GM18861 (cell line): ENCODE measurements at regions not wholly inside any gene's neighbourhood (a gene's known extent, or its start where the extent isn't known, plus 50 kb on each side); places are given as distances from the start of the nearest gene placed in this dataset.

Experiments used
- ATAC-seq: cut with Tn5 transposase; IDR thresholded peaks from one replicate; pipeline ENCODE4 v1.9.1; 2021; ENCODE audit not compliant: unreplicated experiment

DNA sequence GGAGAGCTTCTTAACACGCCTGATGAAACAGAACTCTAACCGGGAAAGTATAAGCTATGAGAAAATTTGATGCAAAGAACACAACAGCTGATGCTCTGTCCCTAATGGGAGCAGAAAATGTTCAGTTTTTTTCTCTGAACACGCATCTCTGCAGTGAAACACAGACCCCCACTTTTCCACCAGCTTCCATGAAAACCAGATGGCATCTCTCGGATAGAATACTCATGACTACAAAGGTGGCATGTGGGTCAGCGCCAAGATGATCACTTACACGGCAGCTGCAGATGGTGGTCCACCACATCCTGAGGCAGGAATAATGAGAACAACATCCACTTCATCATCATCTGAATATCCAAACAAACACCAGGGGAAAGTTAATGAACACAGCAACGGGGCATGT is 85.2 kb upstream of the CNR1 start:
- no peak for ATAC-seq

DNA sequence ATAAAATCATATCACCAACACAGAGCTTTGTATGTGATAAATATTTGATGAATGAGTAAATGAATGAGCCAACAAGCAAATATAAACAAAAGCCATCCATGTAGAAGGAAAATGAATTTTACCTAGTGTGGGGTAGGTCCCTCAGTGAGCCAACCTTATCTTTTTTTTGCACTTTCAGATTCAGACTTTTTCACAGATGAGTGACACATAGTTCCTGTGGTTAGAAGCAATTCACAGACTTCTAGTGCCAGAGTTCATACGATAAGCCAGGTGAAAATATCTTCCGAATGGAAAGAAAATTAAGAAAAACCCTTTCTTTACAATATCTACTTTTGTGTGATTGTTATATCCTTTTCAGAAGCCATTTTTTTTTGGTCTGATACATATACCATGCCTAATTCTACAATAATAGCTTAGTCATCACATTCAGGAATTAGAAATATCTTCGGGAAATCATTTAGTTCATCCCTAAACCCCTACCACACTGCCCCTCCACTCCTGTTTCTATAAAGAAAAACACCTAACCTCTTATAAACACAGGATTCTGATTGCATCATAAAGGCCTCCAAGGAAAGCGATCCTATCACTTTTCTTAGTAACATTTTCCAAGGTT is 82.7 kb upstream of the CNR1 start:
- no peak for ATAC-seq

GRCh38 chr6:88246654-88247053 is 80.5 kb upstream of the CNR1 start:
- no peak for ATAC-seq

DNA sequence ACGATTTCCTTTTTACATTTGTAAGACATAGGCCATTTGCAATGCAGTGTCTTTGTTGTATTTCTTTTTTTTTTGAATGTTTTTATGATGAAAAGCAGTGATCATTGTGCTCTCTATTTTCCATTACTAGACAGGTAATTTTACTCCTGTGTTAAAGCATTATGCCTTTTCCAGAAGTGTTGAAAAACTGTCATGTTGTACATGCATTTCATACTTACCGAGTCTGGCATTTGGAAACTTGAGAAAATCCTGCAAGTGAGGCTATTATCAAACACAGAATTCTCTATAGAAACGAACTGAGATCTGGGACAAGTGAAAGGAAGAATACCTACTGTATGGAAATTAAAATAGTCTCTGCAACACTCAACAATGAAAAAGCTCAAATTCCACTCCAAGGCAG is 78.6 kb upstream of the CNR1 start:
- no peak for ATAC-seq

GRCh38 chr6:88238901-88239300 is 72.8 kb upstream of the CNR1 start:
- ATAC-seq, result no peak

- peak; percentile 62 for ATAC-seq
These were observed 71.9 kb upstream of the CNR1 start for GRCh38 chr6:88238065-88238464.

- ATAC-seq, result no peak
These were observed 70.6 kb upstream of the CNR1 start for GRCh38 chr6:88236612-88237360.

DNA sequence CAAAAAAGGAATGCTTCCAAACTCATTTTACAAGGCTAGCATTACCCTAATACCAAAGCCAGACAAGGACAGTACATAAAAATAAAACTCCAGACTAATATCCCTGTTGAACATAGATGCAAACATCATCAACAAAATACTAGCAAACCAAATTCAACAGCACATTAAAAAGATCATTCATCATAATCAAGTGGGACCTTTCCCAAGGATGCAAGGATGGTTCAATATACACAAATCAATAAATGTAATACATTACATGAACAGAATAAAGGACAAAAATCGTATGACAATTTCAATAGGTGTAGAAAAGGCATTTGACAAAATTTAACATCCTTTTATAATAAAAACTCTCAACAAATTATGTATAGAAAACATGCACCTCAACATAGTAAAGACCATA is 66.6 kb upstream of the CNR1 start:
- no peak for ATAC-seq

- ATAC-seq, result no peak
These were observed 57.2 kb upstream of the CNR1 start for GRCh38 chr6:88223298-88223697.

DNA sequence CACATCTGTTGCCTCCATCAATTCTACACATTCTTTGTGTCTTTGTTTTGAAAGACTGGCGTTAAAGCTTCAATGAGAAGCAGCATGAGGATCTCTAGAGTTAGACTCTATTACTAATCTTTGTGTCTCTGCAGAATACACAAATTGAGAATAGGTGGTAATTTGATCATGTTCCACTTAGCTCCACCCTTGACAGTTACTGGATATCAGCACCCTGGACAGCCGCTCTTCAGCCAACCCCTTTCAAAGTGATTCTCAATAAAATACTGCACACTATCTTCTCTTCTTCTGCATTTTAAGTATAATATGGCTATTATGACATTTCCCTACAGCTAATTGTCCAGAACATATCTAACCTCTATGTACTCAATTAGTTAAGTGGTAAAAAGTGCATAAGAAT is 54.3 kb upstream of the CNR1 start:
- ATAC-seq, result no peak

GRCh38 chr6:88216182-88216581 is 50.0 kb upstream of the CNR1 start:
- ATAC-seq, result no peak
